ENCODE measurements at regions not wholly inside any gene's neighbourhood (a gene's known extent, or its start where the extent isn't known, plus 50 kb on each side); places are given as distances from the start of the nearest gene placed in this dataset.
"Not testable (repeated sequence)": the region's sequence is repeated elsewhere in the genome, so short reads cannot be mapped to it uniquely, and the experiment has no call there.

DNA sequence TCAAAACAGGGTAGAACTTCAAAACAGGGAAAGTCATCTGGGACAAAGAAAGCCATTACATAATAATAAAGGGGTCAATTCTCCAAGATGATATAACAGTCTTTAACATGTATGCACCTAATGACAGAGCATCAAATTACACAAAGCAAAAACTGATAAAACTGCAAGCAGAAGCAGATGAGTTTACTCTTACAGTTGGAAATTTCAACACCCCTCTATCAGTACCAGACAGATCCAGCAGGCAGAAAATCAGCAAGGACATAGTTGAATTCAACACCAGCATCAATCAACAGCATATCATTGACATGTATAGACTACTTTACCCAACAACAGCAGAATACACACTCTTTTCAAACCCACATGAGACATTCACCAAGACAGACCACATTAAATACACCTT lies 233.0 kb upstream of the NEBL start:
- DNase-seq = no peak
- Histone ChIP-seq H3K4me3 (ENCODE audit: insufficient read depth, low read depth, low read length) (no peak overlapping the region), H3K36me3 (replicated peaks; ENCODE audit: control insufficient read depth, insufficient read depth, low read length) (no peaks in the 10 kb centered on the region), H3K27me3 (ENCODE audit: control insufficient read depth, insufficient read depth, low read length) (no peaks in the 10 kb centered on the region)

DNA sequence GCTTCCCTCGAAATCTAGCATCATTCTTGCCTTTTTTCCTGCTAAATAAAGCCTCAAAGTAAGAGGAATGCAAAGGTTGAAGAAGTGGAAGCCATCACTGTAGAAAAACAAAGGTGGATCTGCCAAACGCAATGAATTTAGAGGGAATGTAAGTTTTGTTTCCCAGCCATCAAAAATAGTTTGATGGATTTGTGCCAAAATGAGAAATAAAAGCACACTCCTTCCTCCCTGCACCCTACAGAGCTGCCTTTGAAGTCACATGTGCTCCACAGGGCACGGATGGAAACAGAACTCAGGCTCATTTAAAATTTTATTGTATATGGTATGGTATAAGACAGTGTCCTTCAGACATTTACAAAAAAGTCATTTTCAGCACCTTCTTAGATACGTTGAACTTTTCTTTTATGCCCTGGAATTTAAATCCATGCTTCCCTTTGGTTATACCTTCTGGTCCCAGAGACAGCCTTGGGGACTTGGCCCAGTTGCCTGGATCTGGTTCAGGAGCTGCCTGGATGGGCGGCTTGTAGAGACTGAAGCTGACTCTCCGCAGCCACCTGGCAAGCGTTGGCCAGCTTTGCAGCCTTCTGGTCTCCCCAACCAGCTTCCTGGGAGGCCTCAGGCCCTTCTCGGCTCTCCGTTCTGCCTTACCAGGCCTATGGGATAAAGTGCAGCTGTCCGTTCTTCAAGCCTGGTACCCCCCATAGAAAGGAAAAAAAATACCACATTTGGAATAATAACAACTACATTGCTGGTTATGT lies 228.5 kb upstream of the NEBL start:
- H3K4me3 ChIP-seq (ENCODE audit: insufficient read depth, low read depth, low read length) = no peak overlapping the region
- DNase-seq = no peak
- H3K36me3 ChIP-seq (replicated peaks; ENCODE audit: control insufficient read depth, insufficient read depth, low read length) = no peaks in the 10 kb centered on the region
- H3K27me3 ChIP-seq (ENCODE audit: control insufficient read depth, insufficient read depth, low read length) = no peaks in the 10 kb centered on the region

DNA sequence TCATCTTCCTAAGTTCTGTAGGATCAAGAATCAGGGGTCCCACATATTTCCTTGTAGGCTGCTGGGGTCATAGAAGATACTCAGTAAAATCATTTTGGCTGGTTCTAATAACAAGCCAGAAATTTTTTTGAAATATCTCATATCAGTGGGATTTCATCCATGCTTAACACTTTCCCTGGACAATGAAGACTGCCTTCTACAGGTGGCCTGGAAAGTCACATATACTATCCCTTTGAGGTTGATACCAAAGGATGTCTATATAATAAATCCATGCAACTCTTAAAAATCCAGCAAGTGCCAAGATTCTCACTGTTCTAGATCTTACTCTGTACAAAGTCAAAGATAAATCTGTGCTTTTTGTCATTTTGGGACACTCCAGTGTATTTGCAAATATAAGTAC lies 225.8 kb upstream of the NEBL start:
- Histone ChIP-seq H3K27me3 (ENCODE audit: control insufficient read depth, insufficient read depth, low read length) (no peaks in the 10 kb centered on the region), H3K4me3 (ENCODE audit: insufficient read depth, low read depth, low read length) (no peak overlapping the region), H3K36me3 (replicated peaks; ENCODE audit: control insufficient read depth, insufficient read depth, low read length) (no peaks in the 10 kb centered on the region)
- DNase-seq = no peak

DNA sequence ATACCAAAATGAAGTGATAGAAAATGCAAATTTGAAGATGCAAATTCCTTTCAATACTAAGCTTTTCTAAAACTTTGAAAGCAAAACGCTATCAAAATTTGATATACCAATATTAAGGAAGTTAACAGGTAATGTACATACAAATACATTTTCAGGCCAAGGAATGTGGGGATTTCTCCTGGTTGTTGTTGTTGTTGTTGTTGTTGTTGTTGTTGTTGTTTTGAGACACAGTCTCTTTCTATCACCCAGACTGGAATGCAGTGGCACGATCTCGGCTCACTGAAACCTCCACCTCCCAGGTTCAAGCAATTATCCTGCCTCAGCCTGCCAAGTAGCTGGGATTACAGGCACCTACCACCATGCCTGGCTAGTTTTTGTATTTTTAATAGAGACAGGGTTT lies 224.7 kb upstream of the NEBL start:
- not testable (repeated sequence) for H3K4me3 ChIP-seq (ENCODE audit: insufficient read depth, low read depth, low read length); H3K36me3 ChIP-seq (replicated peaks; ENCODE audit: control insufficient read depth, insufficient read depth, low read length); H3K27me3 ChIP-seq (ENCODE audit: control insufficient read depth, insufficient read depth, low read length); DNase-seq

DNA sequence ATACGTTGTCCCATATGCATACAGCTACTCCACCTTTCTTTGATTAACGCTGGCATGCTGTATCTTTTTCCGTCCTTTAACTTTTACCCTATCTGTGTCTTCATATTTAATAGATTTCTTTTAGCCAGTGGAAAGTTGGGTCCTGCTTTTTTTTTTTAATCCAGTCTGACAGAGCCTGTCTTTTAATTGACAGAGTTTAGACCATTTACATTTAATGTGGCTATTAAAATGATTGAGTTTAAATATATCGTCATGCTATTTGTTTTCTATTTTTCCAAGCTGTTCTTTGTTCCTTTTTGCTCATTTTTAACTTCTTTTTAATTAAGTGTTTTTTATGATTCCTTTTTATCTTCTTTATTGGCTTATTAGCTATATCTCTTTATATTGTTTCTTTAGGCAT lies 217.6 kb upstream of the NEBL start:
- Histone ChIP-seq H3K27me3 (ENCODE audit: control insufficient read depth, insufficient read depth, low read length) (no peaks in the 10 kb centered on the region), H3K36me3 (replicated peaks; ENCODE audit: control insufficient read depth, insufficient read depth, low read length) (no peaks in the 10 kb centered on the region), H3K4me3 (ENCODE audit: insufficient read depth, low read depth, low read length) (no peak overlapping the region)
- DNase-seq = no peak

DNA sequence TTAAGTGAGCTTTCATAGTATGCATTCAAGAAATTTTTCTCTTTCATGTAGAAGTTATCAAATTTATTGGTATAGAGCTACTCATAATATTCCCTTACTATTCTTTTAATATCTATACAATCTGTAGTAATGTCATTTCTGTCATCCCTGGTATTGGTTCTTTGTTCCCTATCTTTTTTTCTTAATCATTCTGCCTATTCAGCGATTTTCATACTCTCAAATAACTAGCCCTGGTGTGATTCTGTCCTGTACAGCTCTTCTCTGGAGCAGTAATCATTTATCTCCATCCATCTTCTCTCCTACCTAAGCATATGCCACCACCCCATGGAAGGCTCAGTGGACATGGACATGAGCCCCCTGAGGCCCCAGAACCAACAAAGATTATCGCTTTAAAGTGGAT lies 213.2 kb upstream of the NEBL start:
- H3K4me3 ChIP-seq (ENCODE audit: insufficient read depth, low read depth, low read length) = no peak overlapping the region
- no peaks in the 10 kb centered on the region for H3K36me3 ChIP-seq (replicated peaks; ENCODE audit: control insufficient read depth, insufficient read depth, low read length)
- H3K27me3 ChIP-seq (ENCODE audit: control insufficient read depth, insufficient read depth, low read length) = no peaks in the 10 kb centered on the region
- no peak for DNase-seq

DNA sequence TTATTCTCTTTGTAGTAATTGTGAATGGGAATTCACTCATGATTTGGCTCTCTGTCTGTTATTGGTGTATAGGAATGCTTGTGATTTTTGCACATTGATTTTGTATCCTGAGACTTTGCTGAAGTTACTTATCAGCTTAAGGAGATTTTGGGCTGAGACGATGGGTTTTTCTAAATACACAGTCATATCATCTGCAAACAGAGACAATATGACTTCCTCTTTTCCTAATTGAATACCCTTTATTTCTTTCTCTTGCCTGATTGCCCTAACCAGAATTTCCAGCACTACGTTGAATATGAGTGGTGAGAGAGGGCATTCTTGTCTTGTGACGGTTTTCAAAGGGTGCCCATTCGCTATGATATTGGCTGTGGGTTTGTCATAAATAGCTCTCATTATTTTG lies 209.8 kb upstream of the NEBL start:
- H3K27me3 ChIP-seq (ENCODE audit: control insufficient read depth, insufficient read depth, low read length); H3K36me3 ChIP-seq (replicated peaks; ENCODE audit: control insufficient read depth, insufficient read depth, low read length); H3K4me3 ChIP-seq (ENCODE audit: insufficient read depth, low read depth, low read length); DNase-seq: not testable (repeated sequence)

DNA sequence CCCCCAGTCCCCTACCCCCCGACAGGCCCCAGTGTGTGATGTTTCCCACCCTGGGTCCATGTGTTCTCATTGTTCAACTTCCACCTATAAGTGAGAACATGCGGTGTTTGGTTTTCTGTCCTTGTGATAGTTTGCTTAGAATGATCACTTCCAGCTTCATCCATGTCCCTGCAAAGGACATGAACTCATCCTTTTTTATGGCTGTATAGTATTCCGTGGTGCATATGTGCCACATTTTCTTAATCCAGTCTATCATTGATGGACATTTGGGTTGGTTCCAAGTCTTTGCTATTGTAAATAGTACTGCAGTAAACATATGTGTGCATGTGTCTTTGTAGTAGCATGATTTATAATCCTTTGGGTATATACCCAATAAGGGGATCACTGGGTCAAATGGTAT lies 208.2 kb upstream of the NEBL start:
- not testable (repeated sequence) for H3K36me3 ChIP-seq (replicated peaks; ENCODE audit: control insufficient read depth, insufficient read depth, low read length); H3K27me3 ChIP-seq (ENCODE audit: control insufficient read depth, insufficient read depth, low read length); DNase-seq; H3K4me3 ChIP-seq (ENCODE audit: insufficient read depth, low read depth, low read length)

DNA sequence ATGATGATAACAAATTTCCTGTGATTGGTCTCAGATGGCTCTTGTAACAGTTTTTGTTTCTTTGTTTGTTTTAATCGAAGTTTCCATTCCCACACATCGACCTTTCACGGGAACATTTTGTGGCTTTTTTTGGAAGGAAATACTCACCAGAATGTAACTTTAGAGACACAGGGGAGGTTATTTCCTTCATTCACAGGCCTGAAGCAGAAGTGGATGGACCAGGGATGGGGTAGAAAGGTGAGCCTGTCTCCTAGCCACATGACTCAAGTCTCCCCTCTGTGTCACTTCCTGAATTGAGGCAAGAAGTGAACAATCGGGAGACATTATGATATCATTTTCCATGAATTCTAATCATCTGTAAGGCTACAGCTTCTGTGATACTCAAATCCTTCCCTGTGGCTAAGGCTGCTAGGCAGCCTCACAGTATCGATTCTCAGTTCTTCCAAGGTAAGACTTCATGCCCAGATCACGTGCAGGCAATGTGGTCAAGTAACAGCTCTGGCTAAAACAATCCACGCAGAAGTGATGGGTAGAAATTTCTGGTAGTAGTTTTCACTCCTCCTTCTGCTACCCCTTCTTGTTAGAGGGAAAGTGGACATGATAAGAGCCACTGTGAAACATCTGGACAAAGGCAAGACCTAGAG lies 203.9 kb upstream of the NEBL start:
- Histone ChIP-seq H3K36me3 (replicated peaks; ENCODE audit: control insufficient read depth, insufficient read depth, low read length) (no peaks in the 10 kb centered on the region), H3K27me3 (ENCODE audit: control insufficient read depth, insufficient read depth, low read length) (no peaks in the 10 kb centered on the region), H3K4me3 (ENCODE audit: insufficient read depth, low read depth, low read length) (no peak overlapping the region)
- DNase-seq = no peak

DNA sequence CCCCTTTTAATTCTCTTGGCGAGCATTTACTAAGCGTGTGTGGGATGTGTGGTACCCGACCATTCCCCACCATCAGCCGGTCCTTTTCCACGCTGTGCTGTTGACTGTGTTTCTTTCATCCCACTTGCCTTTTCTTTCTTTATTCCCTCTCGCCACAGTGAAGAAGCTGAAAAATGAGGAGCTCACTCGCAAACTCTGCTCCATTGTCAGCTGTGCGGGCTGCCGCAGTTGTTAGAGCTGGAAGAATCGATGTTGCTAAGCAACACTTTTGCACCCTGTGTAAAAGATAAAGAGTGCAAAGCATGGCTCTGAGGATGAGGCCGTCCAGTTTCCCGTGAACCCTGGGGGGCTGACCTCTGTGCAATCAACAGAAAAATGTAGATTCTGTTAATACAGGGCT lies 203.1 kb upstream of the NEBL start:
- DNase-seq = no peak
- H3K36me3 ChIP-seq (replicated peaks; ENCODE audit: control insufficient read depth, insufficient read depth, low read length) = no peaks in the 10 kb centered on the region
- H3K4me3 ChIP-seq (ENCODE audit: insufficient read depth, low read depth, low read length) = no peak overlapping the region
- H3K27me3 ChIP-seq (ENCODE audit: control insufficient read depth, insufficient read depth, low read length) = no peaks in the 10 kb centered on the region

DNA sequence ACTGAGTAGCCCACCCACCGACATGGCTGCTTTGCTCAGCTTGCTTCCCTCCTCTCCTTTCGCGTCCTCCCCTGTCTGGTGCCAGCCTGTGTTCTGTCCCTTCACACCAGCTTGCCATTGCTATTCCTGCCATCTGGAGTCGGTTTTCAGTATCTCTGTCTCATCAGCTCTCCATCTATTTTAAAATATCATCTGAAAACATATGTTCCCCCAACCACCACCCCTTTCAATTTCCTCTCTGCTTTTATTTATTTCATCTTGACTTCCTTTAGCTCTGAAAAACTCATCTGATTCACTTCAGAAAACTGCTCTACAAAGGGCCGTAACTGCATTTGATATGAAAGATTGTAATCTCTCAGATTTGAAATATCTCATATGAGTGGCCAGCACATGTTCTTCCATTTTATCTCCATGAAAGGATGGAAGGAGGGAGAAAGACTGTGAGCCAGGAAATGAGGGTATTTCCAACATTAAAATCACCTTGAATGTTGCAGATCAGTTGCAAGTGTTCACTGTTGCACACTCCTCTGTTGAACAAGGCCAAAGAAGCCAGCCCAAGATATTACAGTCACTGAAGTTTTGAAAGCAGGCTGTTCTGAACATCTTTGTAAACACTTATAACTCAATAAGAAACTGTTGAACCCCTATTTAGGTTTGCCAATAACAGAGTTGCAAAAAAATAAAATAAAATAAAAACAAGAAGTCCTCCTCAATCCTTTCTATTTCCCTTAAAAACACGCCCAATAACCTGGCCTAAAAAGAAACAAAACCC lies 202.4 kb upstream of the NEBL start:
- no peak for DNase-seq
- no peaks in the 10 kb centered on the region for H3K36me3 ChIP-seq (replicated peaks; ENCODE audit: control insufficient read depth, insufficient read depth, low read length)
- no peak overlapping the region for H3K4me3 ChIP-seq (ENCODE audit: insufficient read depth, low read depth, low read length)
- no peaks in the 10 kb centered on the region for H3K27me3 ChIP-seq (ENCODE audit: control insufficient read depth, insufficient read depth, low read length)

DNA sequence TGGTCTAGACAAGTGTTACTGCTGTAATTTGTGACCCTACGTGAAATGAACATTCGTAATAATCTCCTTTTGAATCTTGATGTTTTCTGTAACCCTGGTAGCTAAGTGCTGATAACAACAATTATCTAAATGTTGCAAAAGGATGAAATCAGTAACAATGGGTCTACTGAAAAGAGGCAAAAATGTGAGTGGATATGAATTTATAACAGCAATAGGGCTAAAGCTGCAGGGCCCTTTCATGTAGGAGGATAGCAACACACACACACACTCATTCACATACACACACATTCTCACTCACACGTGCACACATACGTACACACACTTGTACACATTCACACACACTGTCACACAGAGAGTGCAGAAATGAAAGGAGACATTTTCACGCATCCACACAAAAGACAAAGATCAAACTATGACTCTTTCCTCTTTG lies 200.8 kb upstream of the NEBL start:
- no peaks in the 10 kb centered on the region for H3K36me3 ChIP-seq (replicated peaks; ENCODE audit: control insufficient read depth, insufficient read depth, low read length)
- DNase-seq = no peak
- no peaks in the 10 kb centered on the region for H3K27me3 ChIP-seq (ENCODE audit: control insufficient read depth, insufficient read depth, low read length)
- no peak overlapping the region for H3K4me3 ChIP-seq (ENCODE audit: insufficient read depth, low read depth, low read length)

DNA sequence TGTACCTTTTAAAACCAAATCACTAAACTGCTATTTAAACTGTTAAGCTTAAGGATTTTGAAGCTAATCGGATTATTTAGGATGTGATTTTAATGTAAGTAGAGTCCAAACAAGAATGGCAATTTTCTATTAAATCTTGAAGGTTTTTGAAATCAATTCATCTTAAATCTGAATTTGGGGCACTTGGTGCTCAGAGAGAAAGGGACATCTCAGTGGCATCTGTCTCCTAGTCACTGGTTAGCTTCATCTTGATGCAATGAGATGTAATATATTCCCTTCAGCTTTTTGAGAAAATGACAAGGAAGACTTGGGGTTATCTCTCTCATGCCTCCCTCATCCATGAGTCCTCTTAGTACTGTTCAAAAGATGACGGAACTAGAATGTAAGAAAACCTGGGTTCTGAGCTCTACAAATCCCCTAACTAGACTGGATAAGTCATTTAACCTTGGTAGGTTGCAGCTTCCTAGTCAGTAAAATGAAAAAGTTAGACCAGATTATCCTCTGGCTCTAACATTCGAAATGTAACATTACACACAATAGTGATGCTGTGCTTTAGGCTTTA lies 198.5 kb upstream of the NEBL start:
- Histone ChIP-seq H3K36me3 (replicated peaks; ENCODE audit: control insufficient read depth, insufficient read depth, low read length) (no peaks in the 10 kb centered on the region), H3K27me3 (ENCODE audit: control insufficient read depth, insufficient read depth, low read length) (no peaks in the 10 kb centered on the region), H3K4me3 (ENCODE audit: insufficient read depth, low read depth, low read length) (no peak overlapping the region)
- DNase-seq = no peak

DNA sequence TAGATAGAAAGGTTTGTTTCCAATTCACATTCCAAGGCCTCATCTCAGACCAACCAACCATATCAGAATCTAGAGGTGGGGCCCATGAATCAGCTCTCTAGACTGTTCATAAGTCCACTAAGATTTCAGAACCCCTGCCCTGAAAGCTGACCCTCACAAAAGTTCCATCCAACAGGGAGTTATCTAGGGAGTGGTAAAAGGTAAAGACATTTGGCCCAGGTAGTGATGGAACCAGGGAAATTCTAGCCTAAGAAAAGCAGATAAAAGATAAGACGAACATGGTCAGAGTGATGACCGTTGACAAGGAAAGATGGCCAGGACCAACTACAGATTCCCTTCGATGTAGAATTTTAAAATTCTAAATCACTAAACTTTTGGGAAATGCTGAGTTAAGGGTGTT lies 198.0 kb upstream of the NEBL start:
- H3K27me3 ChIP-seq (ENCODE audit: control insufficient read depth, insufficient read depth, low read length) = no peaks in the 10 kb centered on the region
- no peak for DNase-seq
- H3K4me3 ChIP-seq (ENCODE audit: insufficient read depth, low read depth, low read length) = no peak overlapping the region
- H3K36me3 ChIP-seq (replicated peaks; ENCODE audit: control insufficient read depth, insufficient read depth, low read length) = no peaks in the 10 kb centered on the region

All from H7 (cell line).